ENCODE measurements at regions not wholly inside any gene's neighbourhood (a gene's known extent, or its start where the extent isn't known, plus 50 kb on each side); places are given as distances from the start of the nearest gene placed in this dataset.
"Not testable (repeated sequence)": the region's sequence is repeated elsewhere in the genome, so short reads cannot be mapped to it uniquely, and the experiment has no call there.

DNA sequence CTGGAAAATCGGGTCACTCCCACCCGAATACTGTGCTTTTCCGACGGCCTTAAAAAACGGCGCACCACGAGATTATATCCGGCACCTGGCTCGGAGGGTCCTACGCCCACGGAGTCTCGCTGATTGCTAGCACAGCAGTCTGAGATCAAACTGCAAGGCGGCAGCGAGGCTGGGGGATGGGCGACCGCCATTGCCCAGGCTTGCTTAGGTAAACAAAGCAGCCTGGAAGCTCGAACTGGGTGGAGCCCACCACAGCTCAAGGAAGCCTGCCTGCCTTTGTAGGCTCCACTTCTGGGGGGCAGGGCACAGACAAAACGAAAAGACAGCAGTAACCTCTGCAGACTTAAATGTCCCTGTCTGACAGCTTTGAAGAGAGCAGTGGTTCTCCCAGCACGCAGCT, 132.5 kb upstream of the TLE4 start:
- TF ChIP-seq, protein P1, sequence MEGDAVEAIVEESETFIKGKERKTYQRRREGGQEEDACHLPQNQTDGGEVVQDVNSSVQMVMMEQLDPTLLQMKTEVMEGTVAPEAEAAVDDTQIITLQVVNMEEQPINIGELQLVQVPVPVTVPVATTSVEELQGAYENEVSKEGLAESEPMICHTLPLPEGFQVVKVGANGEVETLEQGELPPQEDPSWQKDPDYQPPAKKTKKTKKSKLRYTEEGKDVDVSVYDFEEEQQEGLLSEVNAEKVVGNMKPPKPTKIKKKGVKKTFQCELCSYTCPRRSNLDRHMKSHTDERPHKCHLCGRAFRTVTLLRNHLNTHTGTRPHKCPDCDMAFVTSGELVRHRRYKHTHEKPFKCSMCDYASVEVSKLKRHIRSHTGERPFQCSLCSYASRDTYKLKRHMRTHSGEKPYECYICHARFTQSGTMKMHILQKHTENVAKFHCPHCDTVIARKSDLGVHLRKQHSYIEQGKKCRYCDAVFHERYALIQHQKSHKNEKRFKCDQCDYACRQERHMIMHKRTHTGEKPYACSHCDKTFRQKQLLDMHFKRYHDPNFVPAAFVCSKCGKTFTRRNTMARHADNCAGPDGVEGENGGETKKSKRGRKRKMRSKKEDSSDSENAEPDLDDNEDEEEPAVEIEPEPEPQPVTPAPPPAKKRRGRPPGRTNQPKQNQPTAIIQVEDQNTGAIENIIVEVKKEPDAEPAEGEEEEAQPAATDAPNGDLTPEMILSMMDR (IDR thresholded peaks at IDR 0.05), result not testable (repeated sequence)
- not testable (repeated sequence) for TF ChIP-seq MYC (IDR thresholded peaks at IDR 0.05; ENCODE audit: borderline replicate concordance, low read length); SREBF2 (IDR thresholded peaks at IDR 0.05); POLR2A (IDR thresholded peaks at IDR 0.05; ENCODE audit: low read length); HEYL (CRISPR knock-in tag; IDR thresholded peaks at IDR 0.05); PHF8 (IDR thresholded peaks at IDR 0.05; ENCODE audit: borderline replicate concordance, low read depth); MAFK (IDR thresholded peaks at IDR 0.05; ENCODE audit: partially characterized antibody); RFX5 (IDR thresholded peaks at IDR 0.05); RAD21 (conservative IDR thresholded peaks at IDR 0.05 in 1 of 2, IDR thresholded peaks at IDR 0.05 in 1 of 2); RARB (CRISPR knock-in tag; IDR thresholded peaks at IDR 0.05)
- TF ChIP-seq, protein P2, sequence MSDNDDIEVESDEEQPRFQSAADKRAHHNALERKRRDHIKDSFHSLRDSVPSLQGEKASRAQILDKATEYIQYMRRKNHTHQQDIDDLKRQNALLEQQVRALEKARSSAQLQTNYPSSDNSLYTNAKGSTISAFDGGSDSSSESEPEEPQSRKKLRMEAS (IDR thresholded peaks at IDR 0.05), result not testable (repeated sequence)
- TF ChIP-seq, protein P3, sequence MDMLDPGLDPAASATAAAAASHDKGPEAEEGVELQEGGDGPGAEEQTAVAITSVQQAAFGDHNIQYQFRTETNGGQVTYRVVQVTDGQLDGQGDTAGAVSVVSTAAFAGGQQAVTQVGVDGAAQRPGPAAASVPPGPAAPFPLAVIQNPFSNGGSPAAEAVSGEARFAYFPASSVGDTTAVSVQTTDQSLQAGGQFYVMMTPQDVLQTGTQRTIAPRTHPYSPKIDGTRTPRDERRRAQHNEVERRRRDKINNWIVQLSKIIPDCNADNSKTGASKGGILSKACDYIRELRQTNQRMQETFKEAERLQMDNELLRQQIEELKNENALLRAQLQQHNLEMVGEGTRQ (IDR thresholded peaks at IDR 0.05), result not testable (repeated sequence)
- TF ChIP-seq, protein P4, sequence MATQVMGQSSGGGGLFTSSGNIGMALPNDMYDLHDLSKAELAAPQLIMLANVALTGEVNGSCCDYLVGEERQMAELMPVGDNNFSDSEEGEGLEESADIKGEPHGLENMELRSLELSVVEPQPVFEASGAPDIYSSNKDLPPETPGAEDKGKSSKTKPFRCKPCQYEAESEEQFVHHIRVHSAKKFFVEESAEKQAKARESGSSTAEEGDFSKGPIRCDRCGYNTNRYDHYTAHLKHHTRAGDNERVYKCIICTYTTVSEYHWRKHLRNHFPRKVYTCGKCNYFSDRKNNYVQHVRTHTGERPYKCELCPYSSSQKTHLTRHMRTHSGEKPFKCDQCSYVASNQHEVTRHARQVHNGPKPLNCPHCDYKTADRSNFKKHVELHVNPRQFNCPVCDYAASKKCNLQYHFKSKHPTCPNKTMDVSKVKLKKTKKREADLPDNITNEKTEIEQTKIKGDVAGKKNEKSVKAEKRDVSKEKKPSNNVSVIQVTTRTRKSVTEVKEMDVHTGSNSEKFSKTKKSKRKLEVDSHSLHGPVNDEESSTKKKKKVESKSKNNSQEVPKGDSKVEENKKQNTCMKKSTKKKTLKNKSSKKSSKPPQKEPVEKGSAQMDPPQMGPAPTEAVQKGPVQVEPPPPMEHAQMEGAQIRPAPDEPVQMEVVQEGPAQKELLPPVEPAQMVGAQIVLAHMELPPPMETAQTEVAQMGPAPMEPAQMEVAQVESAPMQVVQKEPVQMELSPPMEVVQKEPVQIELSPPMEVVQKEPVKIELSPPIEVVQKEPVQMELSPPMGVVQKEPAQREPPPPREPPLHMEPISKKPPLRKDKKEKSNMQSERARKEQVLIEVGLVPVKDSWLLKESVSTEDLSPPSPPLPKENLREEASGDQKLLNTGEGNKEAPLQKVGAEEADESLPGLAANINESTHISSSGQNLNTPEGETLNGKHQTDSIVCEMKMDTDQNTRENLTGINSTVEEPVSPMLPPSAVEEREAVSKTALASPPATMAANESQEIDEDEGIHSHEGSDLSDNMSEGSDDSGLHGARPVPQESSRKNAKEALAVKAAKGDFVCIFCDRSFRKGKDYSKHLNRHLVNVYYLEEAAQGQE (IDR thresholded peaks at IDR 0.05), result not testable (repeated sequence)
